Spleen (tissue), 7 donors: ENCODE measurements at regions not wholly inside any gene's neighbourhood (a gene's known extent, or its start where the extent isn't known, plus 50 kb on each side); places are given as distances from the start of the nearest gene placed in this dataset.
"Not testable (repeated sequence)": the region's sequence is repeated elsewhere in the genome, so short reads cannot be mapped to it uniquely, and the experiment has no call there.

ENCODE experiments used
- POLR2A ChIP-seq, 3 donors: fragments of 450-650 bp; IDR thresholded peaks; one replicate each; pipeline ENCODE4 v1.5.1; 2017; ENCODE audit warnings: antibody characterized with exemption in 3 of 3, mild to moderate bottlenecking in 1 of 3
- POLR2AphosphoS5 ChIP-seq, 3 donors: sonication (generic); formaldehyde crosslinking; IDR thresholded peaks; one replicate each; pipeline ENCODE4 v1.5.1; 2017; ENCODE audit warnings: antibody characterized with exemption in 3 of 3
- TF ChIP-seq, protein P1 (sequence below), 11 experiments: fragments of 200-600 bp in 7 of 11; fragments of 450-650 bp in 4 of 11; sonication (generic) in 4 of 11; IDR thresholded peaks in 8 of 11; conservative IDR thresholded peaks in 3 of 11; 1 replicate in 7 of 11; 2 replicates in 4 of 11; pipeline versions ENCODE4 v1.4.0 to v1.8.0; 2016 to 2021; ENCODE audit warnings: antibody characterized with exemption in 11 of 11, inconsistent platforms in 4 of 11, mild to moderate bottlenecking in 1 of 11
- donor health status: DM: no; HTN: no; CAD: no; lungs with moderate emphysema.
- donor health status: DM: no; HTN: no; CAD: no.
- donor health status: DM: no; HTN: no; CAD: no.

DNA sequence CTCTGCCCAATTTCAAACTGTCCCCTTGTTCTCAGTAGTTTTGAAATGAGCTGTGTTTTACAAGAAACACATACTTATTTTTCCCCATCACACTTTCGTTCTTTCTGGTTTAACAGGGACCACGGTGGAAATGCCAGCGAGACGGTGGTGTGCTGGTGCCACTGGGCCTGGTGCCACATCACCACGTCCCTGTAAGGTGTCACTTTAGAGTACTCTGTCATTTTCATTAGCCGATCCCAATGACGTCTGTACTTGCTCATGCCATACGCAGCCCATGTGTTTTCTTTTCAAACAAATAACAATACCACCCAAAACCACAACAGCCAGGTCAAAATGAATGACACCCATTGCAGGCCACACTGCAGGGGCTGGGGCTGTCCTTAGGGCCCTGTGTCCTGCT lies 4416.8 kb upstream of the TPTE start:
- TF ChIP-seq, protein P1, sequence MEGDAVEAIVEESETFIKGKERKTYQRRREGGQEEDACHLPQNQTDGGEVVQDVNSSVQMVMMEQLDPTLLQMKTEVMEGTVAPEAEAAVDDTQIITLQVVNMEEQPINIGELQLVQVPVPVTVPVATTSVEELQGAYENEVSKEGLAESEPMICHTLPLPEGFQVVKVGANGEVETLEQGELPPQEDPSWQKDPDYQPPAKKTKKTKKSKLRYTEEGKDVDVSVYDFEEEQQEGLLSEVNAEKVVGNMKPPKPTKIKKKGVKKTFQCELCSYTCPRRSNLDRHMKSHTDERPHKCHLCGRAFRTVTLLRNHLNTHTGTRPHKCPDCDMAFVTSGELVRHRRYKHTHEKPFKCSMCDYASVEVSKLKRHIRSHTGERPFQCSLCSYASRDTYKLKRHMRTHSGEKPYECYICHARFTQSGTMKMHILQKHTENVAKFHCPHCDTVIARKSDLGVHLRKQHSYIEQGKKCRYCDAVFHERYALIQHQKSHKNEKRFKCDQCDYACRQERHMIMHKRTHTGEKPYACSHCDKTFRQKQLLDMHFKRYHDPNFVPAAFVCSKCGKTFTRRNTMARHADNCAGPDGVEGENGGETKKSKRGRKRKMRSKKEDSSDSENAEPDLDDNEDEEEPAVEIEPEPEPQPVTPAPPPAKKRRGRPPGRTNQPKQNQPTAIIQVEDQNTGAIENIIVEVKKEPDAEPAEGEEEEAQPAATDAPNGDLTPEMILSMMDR (IDR thresholded peaks at IDR 0.05 in 8 of 11, conservative IDR thresholded peaks at IDR 0.05 in 3 of 11): not testable (repeated sequence)
- not testable (repeated sequence) for TF ChIP-seq POLR2A, POLR2AphosphoS5 (IDR thresholded peaks at IDR 0.05)
